Right lobe of liver (tissue), 4 donors: ENCODE measurements at regions not wholly inside any gene's neighbourhood (a gene's known extent, or its start where the extent isn't known, plus 50 kb on each side); places are given as distances from the start of the nearest gene placed in this dataset.

ENCODE experiments used
- POLR2A ChIP-seq: fragments of 450-650 bp; IDR thresholded peaks from one replicate; pipeline ENCODE4 v1.6.1; 2017; ENCODE audit warnings: antibody characterized with exemption, mild to moderate bottlenecking
- TF ChIP-seq, protein P1 (sequence below), 4 donors: fragments of 200-600 bp in 3 of 4; fragments of 450-650 bp in 1 of 4; IDR thresholded peaks; one replicate each; pipeline versions ENCODE4 v1.5.1 to v1.8.0; 2016 to 2022; ENCODE audit warnings: antibody characterized with exemption in 4 of 4, mild to moderate bottlenecking in 2 of 4
- donor health status: DM: no; HTN: no; CAD: no.
- donor health status: DM: no; HTN: no; CAD: no.
- donor health status: DM: no; HTN: yes; CAD: no.

DNA sequence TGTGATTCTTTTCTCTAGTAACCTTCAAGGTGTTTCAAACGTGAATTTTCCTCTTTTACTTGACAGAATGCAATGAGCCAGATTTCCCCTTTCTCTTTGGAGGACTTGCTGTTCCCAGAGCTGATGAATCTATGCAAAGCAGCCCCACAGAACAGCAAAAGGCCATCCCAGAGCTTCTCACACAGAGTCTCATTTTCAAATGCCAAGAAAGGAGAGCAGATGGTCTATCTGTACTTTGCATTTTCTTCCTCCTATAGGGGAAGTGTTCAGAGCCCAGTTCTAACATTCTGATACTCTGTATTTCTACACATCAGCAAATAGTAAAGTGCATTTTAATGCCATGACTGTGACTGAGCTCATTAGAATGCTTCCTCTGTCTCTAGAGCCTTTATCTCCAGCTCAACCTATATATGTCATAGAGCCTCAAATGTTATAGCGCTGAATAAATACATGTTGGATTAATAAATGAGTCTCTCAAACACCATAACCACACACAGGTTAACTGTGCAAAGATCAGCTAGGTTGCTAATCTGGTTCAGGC is 81.8 kb upstream of the EYA4 start:
- TF ChIP-seq POLR2A = no peak
- TF ChIP-seq, protein P1, sequence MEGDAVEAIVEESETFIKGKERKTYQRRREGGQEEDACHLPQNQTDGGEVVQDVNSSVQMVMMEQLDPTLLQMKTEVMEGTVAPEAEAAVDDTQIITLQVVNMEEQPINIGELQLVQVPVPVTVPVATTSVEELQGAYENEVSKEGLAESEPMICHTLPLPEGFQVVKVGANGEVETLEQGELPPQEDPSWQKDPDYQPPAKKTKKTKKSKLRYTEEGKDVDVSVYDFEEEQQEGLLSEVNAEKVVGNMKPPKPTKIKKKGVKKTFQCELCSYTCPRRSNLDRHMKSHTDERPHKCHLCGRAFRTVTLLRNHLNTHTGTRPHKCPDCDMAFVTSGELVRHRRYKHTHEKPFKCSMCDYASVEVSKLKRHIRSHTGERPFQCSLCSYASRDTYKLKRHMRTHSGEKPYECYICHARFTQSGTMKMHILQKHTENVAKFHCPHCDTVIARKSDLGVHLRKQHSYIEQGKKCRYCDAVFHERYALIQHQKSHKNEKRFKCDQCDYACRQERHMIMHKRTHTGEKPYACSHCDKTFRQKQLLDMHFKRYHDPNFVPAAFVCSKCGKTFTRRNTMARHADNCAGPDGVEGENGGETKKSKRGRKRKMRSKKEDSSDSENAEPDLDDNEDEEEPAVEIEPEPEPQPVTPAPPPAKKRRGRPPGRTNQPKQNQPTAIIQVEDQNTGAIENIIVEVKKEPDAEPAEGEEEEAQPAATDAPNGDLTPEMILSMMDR (IDR thresholded peaks at IDR 0.05) = no peak
